ENCODE measurements at regions not wholly inside any gene's neighbourhood (a gene's known extent, or its start where the extent isn't known, plus 50 kb on each side); places are given as distances from the start of the nearest gene placed in this dataset.

DNA sequence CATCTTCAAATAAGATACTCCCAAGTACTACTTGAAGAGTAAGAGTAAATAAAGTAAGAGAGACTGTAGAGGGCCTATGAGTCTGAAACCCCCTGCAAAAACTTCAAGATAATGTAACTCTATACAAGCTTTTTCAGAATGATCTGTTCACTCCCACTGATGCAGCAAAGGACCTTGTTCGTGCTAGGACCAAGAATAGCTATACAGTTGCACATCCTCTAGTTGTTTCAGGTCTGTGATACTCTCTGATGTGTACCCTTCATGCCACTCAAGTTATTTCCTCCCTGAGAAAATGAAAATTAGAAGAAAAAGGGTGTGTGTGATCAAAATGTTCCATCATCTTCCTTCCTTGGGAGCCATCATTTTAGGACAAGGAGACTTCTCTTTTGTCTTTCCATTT, 204.4 kb downstream of the ALX1 start:
- TF ChIP-seq, protein P1, sequence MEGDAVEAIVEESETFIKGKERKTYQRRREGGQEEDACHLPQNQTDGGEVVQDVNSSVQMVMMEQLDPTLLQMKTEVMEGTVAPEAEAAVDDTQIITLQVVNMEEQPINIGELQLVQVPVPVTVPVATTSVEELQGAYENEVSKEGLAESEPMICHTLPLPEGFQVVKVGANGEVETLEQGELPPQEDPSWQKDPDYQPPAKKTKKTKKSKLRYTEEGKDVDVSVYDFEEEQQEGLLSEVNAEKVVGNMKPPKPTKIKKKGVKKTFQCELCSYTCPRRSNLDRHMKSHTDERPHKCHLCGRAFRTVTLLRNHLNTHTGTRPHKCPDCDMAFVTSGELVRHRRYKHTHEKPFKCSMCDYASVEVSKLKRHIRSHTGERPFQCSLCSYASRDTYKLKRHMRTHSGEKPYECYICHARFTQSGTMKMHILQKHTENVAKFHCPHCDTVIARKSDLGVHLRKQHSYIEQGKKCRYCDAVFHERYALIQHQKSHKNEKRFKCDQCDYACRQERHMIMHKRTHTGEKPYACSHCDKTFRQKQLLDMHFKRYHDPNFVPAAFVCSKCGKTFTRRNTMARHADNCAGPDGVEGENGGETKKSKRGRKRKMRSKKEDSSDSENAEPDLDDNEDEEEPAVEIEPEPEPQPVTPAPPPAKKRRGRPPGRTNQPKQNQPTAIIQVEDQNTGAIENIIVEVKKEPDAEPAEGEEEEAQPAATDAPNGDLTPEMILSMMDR (IDR thresholded peaks at IDR 0.05): no peak
- H3K36me3 Mint-ChIP-seq (ENCODE audit: low read depth): no peaks in the 10 kb centered on the region

DNA sequence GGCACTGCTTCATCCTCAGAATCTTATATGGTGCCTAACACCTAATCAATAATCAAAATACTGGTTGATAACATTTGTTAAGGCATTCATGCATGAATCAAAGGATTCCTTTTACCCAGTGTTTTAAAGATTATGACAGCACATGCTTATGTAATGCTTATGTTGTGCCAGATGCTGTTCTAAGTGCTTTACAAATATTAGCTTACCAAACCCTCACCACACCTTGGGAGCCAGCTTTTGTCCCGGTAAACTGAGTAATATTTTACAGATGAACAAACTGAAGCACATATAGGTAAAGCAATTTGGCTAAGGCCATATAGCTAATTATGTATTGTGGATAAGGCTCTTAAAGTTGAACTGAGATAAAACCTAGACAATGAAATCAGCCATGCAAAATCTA, 209.2 kb downstream of the ALX1 start:
- Mint-ChIP-seq H3K36me3 (ENCODE audit: low read depth) (no peaks in the 10 kb centered on the region), H3K9me3 (peaks cover 10% of the 10 kb centered on the region; the same call in 1 of the 2 replicates), H3K4me1 (ENCODE audit: low read depth) (no peaks in the 10 kb centered on the region), H3K27ac (no peak overlapping the region), H3K4me3 (no peak overlapping the region), H3K27me3 (ENCODE audit: insufficient read depth) (no peaks in the 10 kb centered on the region; the same call in 1 of the 2 replicates)
- no peak for DNase-seq
- TF ChIP-seq, protein P1 (IDR thresholded peaks at IDR 0.05): no peak

More for the DNA sequence above, 204.4 kb downstream of the ALX1 start:
- Mint-ChIP-seq H3K4me1 (ENCODE audit: low read depth) (no peaks in the 10 kb centered on the region), H3K27ac (no peak overlapping the region), H3K27me3 (ENCODE audit: insufficient read depth) (no peaks in the 10 kb centered on the region; the same call in 1 of the 2 replicates), H3K4me3 (no peak overlapping the region), H3K9me3 (peaks cover 5% of the 10 kb centered on the region; the same call in 1 of the 2 replicates)
- no peak for DNase-seq

DNA sequence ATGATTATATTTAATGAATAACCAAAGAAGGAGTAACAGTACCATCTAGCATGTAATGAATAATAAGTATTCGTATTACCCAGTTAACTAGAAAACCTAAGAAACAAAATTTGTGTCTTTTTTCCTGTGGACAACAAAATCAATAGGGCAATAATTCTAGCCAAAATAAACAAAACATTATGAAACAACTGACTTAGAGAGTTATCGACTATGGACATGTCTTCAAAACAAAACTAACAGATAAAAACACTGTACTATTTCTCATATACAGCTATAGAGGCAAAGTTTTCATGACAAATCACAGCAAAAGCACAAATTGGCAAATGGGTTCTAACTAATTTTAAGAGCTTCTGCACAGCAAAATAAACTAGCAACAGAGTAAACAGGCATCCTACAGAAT, 224.1 kb downstream of the ALX1 start:
- Mint-ChIP-seq H3K9me3 (no peaks in the 10 kb centered on the region; the same call in 1 of the 2 replicates), H3K27ac (no peak overlapping the region), H3K27me3 (ENCODE audit: insufficient read depth) (no peaks in the 10 kb centered on the region), H3K36me3 (ENCODE audit: low read depth) (no peaks in the 10 kb centered on the region), H3K4me3 (no peak overlapping the region), H3K4me1 (ENCODE audit: low read depth) (no peaks in the 10 kb centered on the region)
- DNase-seq: no peak
- TF ChIP-seq, protein P1 (IDR thresholded peaks at IDR 0.05): no peak

DNA sequence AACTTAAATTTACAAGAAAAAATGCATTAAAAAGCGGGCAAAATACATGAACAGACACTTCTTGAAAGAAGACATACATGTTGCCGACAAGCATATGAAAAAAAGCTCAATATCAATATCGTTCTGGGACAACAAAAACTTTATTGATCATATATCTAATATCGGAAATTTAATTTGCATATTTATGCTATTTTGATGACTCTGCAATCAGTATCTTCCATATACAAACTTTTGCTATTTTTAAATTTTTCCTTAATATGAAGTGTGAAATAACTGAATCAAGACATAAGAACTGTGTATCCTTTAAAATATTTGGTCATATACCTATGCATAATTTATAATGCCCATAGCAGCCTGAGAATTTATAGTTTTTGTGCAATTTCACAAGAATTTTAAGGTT, 224.6 kb downstream of the ALX1 start:
- H3K4me3 Mint-ChIP-seq: no peak overlapping the region
- H3K36me3 Mint-ChIP-seq (ENCODE audit: low read depth): no peaks in the 10 kb centered on the region
- TF ChIP-seq, protein P1 (IDR thresholded peaks at IDR 0.05): no peak
- DNase-seq: no peak
- H3K27ac Mint-ChIP-seq: no peak overlapping the region
- H3K27me3 Mint-ChIP-seq (ENCODE audit: insufficient read depth): no peaks in the 10 kb centered on the region
- H3K9me3 Mint-ChIP-seq: no peaks in the 10 kb centered on the region; the same call in 1 of the 2 replicates
- no peaks in the 10 kb centered on the region for H3K4me1 Mint-ChIP-seq (ENCODE audit: low read depth)

DNA sequence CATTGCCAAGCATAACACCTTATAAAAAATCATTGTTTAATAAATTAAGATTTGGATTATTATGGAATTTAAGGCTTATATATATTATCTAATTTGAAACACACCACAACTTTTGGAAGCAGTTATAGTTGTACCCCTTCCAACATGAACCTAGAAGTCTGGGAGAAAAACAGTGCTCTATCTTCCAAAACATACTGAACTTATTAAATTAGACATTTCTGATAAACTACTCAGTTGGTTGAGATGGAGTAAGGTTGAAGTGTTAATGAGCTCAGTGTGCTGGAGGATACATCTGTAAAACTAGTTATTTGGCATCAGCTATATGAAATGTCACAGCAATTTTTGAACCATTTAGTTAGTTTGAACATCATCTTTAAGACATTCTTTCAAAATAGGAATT, 227.4 kb downstream of the ALX1 start:
- DNase-seq: no peak
- H3K9me3 Mint-ChIP-seq: no peaks in the 10 kb centered on the region; the same call in 1 of the 2 replicates
- no peaks in the 10 kb centered on the region for H3K4me1 Mint-ChIP-seq (ENCODE audit: low read depth)
- no peak overlapping the region for H3K27ac Mint-ChIP-seq
- H3K36me3 Mint-ChIP-seq (ENCODE audit: low read depth): no peaks in the 10 kb centered on the region
- TF ChIP-seq, protein P1 (IDR thresholded peaks at IDR 0.05): no peak
- no peaks in the 10 kb centered on the region for H3K27me3 Mint-ChIP-seq (ENCODE audit: insufficient read depth)
- no peak overlapping the region for H3K4me3 Mint-ChIP-seq

All from HFFc6 (cell line).